HEK293 (cell line): ENCODE measurements at regions not wholly inside any gene's neighbourhood (a gene's known extent, or its start where the extent isn't known, plus 50 kb on each side); places are given as distances from the start of the nearest gene placed in this dataset.

Experiments
- CTCF ChIA-PET: fragments of 350-600 bp; formaldehyde crosslinking; extraction: SDS; loops from one replicate; lab custom pipeline; 2021; ENCODE audit warnings: antibody characterized with exemption; lab: Yijun Ruan, JAX
- POLR2A ChIA-PET: fragments of 300-600 bp; formaldehyde crosslinking; extraction: SDS; loops from one replicate; lab custom pipeline; 2020; ENCODE audit warnings: antibody characterized with exemption, inconsistent platforms; lab: Yijun Ruan, JAX
- H3K27ac ChIP-seq: fragments of 200-500 bp; sonication (Bioruptor generic); 2 replicates; pipeline ENCODE4 v1.5.1; 2014; ENCODE audit warnings: low read depth, low read length, control low read depth, inconsistent platforms; ENCODE audit errors: extremely low read depth
- H3K36me3 ChIP-seq, 2 experiments: fragments of 200-500 bp in 1 of 2; sonication (Bioruptor generic) in 1 of 2; 1 replicate in 1 of 2; 2 replicates in 1 of 2; pipeline ENCODE4 v1.5.1; 2014 to 2017; ENCODE audit warnings: inconsistent platforms in 2 of 2, low read length in 2 of 2; ENCODE audit not compliant: control insufficient read depth in 2 of 2, insufficient read depth in 1 of 2
- H3K4me1 ChIP-seq: fragments of 200-500 bp; sonication (Bioruptor generic); 2 replicates; pipeline ENCODE4 v1.5.1; 2014; ENCODE audit warnings: mild to moderate bottlenecking, low read length, inconsistent platforms; ENCODE audit not compliant: control insufficient read depth, insufficient read depth
- H3K4me3 ChIP-seq: 2 replicates; pipeline ENCODE4 v1.5.1; 2011; ENCODE audit warnings: low read depth, mild to moderate bottlenecking, control low read depth, low read length, moderate library complexity
- H3K9me3 ChIP-seq: fragments of 200-500 bp; sonication (Bioruptor generic); 2 replicates; pipeline ENCODE4 v1.5.1; 2014; ENCODE audit warnings: low read depth, low read length, inconsistent platforms; ENCODE audit not compliant: control insufficient read depth, insufficient read depth
- HOXA7 ChIP-seq: sonication (generic); formaldehyde crosslinking; IDR thresholded peaks from 2 replicates; pipeline ENCODE4 v1.8.1; 2022; ENCODE audit warnings: missing genetic modification reagents, borderline replicate concordance
- HOXD13 ChIP-seq: sonication (generic); formaldehyde crosslinking; IDR thresholded peaks from 2 replicates; pipeline ENCODE4 v1.8.0; 2022; ENCODE audit warnings: missing genetic modification reagents, borderline replicate concordance
- MYNN ChIP-seq: fragments of 450-650 bp; formaldehyde crosslinking; IDR thresholded peaks from 2 replicates; pipeline ENCODE4 v1.5.1; 2016; ENCODE audit warnings: missing biosample characterization, missing genetic modification characterization, borderline replicate concordance
- OVOL3 ChIP-seq: fragments of 450-650 bp; formaldehyde crosslinking; IDR thresholded peaks from 2 replicates; pipeline ENCODE4 v1.5.1; 2016; ENCODE audit warnings: missing biosample characterization, missing genetic modification characterization
- SETDB1 ChIP-seq: IDR thresholded peaks from one replicate; pipeline ENCODE4 v1.6.1; 2017; ENCODE audit warnings: mild to moderate bottlenecking, low read length, moderate library complexity, mixed read lengths; ENCODE audit not compliant: insufficient read length
- SP7 ChIP-seq: fragments of 450-650 bp; formaldehyde crosslinking; IDR thresholded peaks from 2 replicates; pipeline ENCODE4 v1.5.1; 2016; ENCODE audit warnings: missing biosample characterization, missing genetic modification characterization
- ZFP3 ChIP-seq: fragments of 450-650 bp; formaldehyde crosslinking; IDR thresholded peaks from 2 replicates; pipeline ENCODE4 v1.5.1; 2016; ENCODE audit warnings: low read depth, missing biosample characterization, missing genetic modification characterization
- ZNF146 ChIP-seq: fragments of 450-650 bp; formaldehyde crosslinking; IDR thresholded peaks from 2 replicates; pipeline ENCODE4 v1.5.1; 2016; ENCODE audit warnings: missing biosample characterization, missing genetic modification characterization
- ZNF211 ChIP-seq: fragments of 450-650 bp; formaldehyde crosslinking; IDR thresholded peaks from 2 replicates; pipeline ENCODE4 v1.5.1; 2016; ENCODE audit warnings: low read depth, missing biosample characterization, missing genetic modification characterization
- ZNF223 ChIP-seq: fragments of 450-650 bp; formaldehyde crosslinking; IDR thresholded peaks from 2 replicates; pipeline ENCODE4 v1.5.1; 2016; ENCODE audit warnings: missing biosample characterization, missing genetic modification characterization
- ZNF37A ChIP-seq: fragments of 450-650 bp; IDR thresholded peaks from 2 replicates; pipeline ENCODE4 v1.5.1; 2018; ENCODE audit warnings: missing biosample characterization, missing genetic modification characterization
- ZNF416 ChIP-seq: fragments of 450-650 bp; formaldehyde crosslinking; IDR thresholded peaks from 2 replicates; pipeline ENCODE4 v1.5.1; 2016; ENCODE audit warnings: missing biosample characterization, missing genetic modification characterization
- ZNF580 ChIP-seq: fragments of 450-650 bp; formaldehyde crosslinking; IDR thresholded peaks from 2 replicates; pipeline ENCODE4 v1.5.1; 2016; ENCODE audit warnings: missing biosample characterization, missing genetic modification characterization
- ZNF660 ChIP-seq: fragments of 450-650 bp; IDR thresholded peaks from 2 replicates; pipeline ENCODE4 v1.5.1; 2018; ENCODE audit warnings: missing biosample characterization, mild to moderate bottlenecking, missing genetic modification characterization
- ZNF707 ChIP-seq: fragments of 450-650 bp; formaldehyde crosslinking; IDR thresholded peaks from 2 replicates; pipeline ENCODE4 v1.5.1; 2016; ENCODE audit warnings: missing biosample characterization, missing genetic modification characterization
- ZSCAN18 ChIP-seq: fragments of 450-650 bp; formaldehyde crosslinking; IDR thresholded peaks from 2 replicates; pipeline ENCODE4 v1.5.1; 2016; ENCODE audit warnings: missing biosample characterization, missing genetic modification characterization
- ZSCAN5A ChIP-seq: fragments of 450-650 bp; formaldehyde crosslinking; IDR thresholded peaks from 2 replicates; pipeline ENCODE4 v1.5.1; 2016; ENCODE audit warnings: missing biosample characterization, missing genetic modification characterization
- TF ChIP-seq, protein P1 (sequence below): fragments of 450-650 bp; formaldehyde crosslinking; conservative IDR thresholded peaks from 2 replicates; pipeline ENCODE4 v1.5.1; 2016; ENCODE audit warnings: low read depth, missing biosample characterization, missing genetic modification characterization

- CTCF ChIA-PET: interaction anchor here (0.7 to 1.1 kb wide), 2 partner anchors 283 to 290 kb away, joined by 3 to 4 read pairs; no protein-coding TSS in a partner anchor
- Histone ChIP-seq H3K27ac (no peak overlapping the region), H3K9me3 (no peaks in the 10 kb centered on the region), H3K4me3 (no peak overlapping the region), H3K36me3 (no peaks in the 10 kb centered on the region)
- POLR2A ChIA-PET: no interaction called here
- no peak for TF ChIP-seq SP7 (tag by site-specific recombination)
- TF ChIP-seq ZNF223 (tag by site-specific recombination): no peak
- no peak for TF ChIP-seq ZSCAN5A (tag by site-specific recombination)
- TF ChIP-seq ZNF211: no peak
- TF ChIP-seq ZNF37A: no peak
- TF ChIP-seq ZNF146 (tag by site-specific recombination): no peak
- TF ChIP-seq HOXA7: no peak
- TF ChIP-seq ZSCAN18 (tag by site-specific recombination): no peak
- no peak for TF ChIP-seq ZNF707 (tag by site-specific recombination)
- no peak for TF ChIP-seq ZNF416 (tag by site-specific recombination)
- no peak for TF ChIP-seq ZNF660 (tag by site-specific recombination)
- no peak for TF ChIP-seq HOXD13 (CRISPR knock-in tag)
- no peak for TF ChIP-seq MYNN (tag by site-specific recombination)
- no peak for TF ChIP-seq ZNF580 (tag by site-specific recombination)
- TF ChIP-seq ZFP3 (tag by site-specific recombination): no peak
- TF ChIP-seq OVOL3: no peak
- TF ChIP-seq, all 188 proteins: peak for 0
- no peaks in the 10 kb centered on the region for H3K4me1 ChIP-seq
Observed at GRCh38 chr6:145349950-145350510, 385.3 kb downstream of the EPM2A start.

DNA sequence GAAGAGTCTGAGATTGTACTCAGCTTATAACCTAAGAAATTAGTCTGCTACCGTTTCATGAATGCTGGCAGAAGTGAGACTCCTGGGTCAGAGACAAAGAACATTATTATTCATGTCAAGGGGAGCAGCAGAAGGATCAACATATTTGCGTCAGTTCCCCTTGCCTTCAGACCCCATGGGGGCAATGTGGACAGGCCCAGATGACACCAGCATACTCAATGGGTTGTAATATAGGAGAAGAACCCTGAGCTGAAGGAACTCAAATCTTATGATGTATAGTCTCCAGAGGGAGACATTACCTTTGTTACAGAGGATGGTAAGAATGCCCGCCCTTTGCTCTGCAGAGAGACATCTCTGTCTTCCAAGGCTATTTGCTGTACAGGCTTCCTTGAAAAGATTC is 384.4 kb downstream of the EPM2A start:
- peak; percentile 31 for TF ChIP-seq SETDB1
- TF ChIP-seq, protein P1, sequence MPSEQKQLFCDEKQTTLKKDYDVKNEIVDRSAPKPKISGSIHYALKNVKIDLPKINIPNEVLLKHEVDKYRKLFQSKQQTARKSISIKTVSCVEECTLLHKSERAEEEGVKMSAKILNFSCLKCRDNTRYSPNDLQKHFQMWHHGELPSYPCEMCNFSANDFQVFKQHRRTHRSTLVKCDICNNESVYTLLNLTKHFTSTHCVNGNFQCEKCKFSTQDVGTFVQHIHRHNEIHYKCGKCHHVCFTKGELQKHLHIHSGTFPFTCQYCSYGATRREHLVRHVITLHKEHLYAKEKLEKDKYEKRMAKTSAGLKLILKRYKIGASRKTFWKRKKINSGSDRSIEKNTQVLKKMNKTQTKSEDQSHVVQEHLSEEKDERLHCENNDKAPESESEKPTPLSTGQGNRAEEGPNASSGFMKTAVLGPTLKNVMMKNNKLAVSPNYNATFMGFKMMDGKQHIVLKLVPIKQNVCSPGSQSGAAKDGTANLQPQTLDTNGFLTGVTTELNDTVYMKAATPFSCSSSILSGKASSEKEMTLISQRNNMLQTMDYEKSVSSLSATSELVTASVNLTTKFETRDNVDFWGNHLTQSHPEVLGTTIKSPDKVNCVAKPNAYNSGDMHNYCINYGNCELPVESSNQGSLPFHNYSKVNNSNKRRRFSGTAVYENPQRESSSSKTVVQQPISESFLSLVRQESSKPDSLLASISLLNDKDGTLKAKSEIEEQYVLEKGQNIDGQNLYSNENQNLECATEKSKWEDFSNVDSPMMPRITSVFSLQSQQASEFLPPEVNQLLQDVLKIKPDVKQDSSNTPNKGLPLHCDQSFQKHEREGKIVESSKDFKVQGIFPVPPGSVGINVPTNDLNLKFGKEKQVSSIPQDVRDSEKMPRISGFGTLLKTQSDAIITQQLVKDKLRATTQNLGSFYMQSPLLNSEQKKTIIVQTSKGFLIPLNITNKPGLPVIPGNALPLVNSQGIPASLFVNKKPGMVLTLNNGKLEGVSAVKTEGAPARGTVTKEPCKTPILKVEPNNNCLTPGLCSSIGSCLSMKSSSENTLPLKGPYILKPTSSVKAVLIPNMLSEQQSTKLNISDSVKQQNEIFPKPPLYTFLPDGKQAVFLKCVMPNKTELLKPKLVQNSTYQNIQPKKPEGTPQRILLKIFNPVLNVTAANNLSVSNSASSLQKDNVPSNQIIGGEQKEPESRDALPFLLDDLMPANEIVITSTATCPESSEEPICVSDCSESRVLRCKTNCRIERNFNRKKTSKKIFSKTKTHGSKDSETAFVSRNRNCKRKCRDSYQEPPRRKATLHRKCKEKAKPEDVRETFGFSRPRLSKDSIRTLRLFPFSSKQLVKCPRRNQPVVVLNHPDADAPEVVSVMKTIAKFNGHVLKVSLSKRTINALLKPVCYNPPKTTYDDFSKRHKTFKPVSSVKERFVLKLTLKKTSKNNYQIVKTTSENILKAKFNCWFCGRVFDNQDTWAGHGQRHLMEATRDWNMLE (tag by site-specific recombination): no peak
- Histone ChIP-seq H3K36me3 (no peaks in the 10 kb centered on the region), H3K9me3 (no peaks in the 10 kb centered on the region), H3K4me3 (no peak overlapping the region), H3K27ac (no peak overlapping the region), H3K4me1 (no peaks in the 10 kb centered on the region)
- POLR2A ChIA-PET: no interaction called here
- CTCF ChIA-PET: interaction anchor here (0.5 to 1.1 kb wide), 3 partner anchors 283 to 1975 kb away, joined by 3 to 4 read pairs (median 3); no protein-coding TSS in a partner anchor
